ENCODE measurements at regions not wholly inside any gene's neighbourhood (a gene's known extent, or its start where the extent isn't known, plus 50 kb on each side); places are given as distances from the start of the nearest gene placed in this dataset.

DNA sequence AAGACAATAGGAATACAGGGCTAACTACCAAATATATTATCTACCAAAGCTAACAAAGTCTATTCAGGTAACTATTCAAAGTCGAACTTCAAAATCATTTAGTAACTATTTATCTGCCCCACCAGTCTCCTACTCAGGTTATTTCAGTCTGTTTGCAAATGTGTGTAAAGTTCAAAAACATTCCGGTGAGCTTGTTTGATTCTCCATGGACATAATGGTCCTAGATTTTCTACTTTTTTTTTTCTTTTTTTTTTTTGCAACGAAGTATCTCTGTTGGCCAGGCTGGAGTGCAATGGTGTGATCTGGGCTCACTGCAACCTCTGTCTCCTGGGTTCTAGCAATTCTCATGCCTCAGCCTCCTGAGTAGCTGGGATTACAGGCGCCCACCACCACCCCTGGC is 236.0 kb upstream of the FOXQ1 start:
- H3K9me3 ChIP-seq = no peaks in the 10 kb centered on the region
- no peak overlapping the region for H3K27ac ChIP-seq
- 67 to 92% methylated on average over 4 of the region's 4 CpGs for WGBS, 2 donors
- no peak for TF ChIP-seq POLR2A (IDR thresholded peaks at IDR 0.05)
- TF ChIP-seq, protein P1, sequence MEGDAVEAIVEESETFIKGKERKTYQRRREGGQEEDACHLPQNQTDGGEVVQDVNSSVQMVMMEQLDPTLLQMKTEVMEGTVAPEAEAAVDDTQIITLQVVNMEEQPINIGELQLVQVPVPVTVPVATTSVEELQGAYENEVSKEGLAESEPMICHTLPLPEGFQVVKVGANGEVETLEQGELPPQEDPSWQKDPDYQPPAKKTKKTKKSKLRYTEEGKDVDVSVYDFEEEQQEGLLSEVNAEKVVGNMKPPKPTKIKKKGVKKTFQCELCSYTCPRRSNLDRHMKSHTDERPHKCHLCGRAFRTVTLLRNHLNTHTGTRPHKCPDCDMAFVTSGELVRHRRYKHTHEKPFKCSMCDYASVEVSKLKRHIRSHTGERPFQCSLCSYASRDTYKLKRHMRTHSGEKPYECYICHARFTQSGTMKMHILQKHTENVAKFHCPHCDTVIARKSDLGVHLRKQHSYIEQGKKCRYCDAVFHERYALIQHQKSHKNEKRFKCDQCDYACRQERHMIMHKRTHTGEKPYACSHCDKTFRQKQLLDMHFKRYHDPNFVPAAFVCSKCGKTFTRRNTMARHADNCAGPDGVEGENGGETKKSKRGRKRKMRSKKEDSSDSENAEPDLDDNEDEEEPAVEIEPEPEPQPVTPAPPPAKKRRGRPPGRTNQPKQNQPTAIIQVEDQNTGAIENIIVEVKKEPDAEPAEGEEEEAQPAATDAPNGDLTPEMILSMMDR (IDR thresholded peaks at IDR 0.05) = no peak
- DNase-seq = no peak
- intact Hi-C loops (cut with DNase I) = no loop called here
- H3K36me3 ChIP-seq = no peaks in the 10 kb centered on the region
- no peaks in the 10 kb centered on the region for H3K27me3 ChIP-seq
- H3K4me1 ChIP-seq = peaks cover 0 to 12% (median 0%) of the 10 kb centered on the region in 3 donors
- H3K4me3 ChIP-seq = no peak overlapping the region

DNA sequence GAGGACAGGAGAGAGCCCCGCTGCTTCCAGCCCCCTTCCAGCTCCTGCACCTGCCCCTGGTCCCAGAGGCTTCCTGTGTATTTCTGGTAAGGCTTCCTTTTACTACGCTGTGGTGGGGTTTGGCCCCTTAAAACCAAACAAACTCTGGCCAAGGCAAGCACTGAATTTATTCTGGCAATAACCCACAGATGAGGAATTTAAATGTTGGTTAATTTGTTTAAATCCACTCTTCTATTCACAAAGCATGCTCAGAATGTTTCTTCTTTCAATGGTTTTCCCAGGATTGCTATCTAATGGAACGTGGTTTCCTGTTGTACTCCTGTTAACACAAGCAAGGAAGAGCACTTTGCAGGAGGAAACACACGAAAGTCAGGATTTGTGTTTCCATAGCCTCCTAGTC is 236.5 kb upstream of the FOXQ1 start:
- no peak overlapping the region for H3K4me3 ChIP-seq
- no peaks in the 10 kb centered on the region for H3K36me3 ChIP-seq
- peaks cover 0 to 11% (median 0%) of the 10 kb centered on the region in 3 donors for H3K4me1 ChIP-seq
- WGBS, 2 donors = 48 to 60% methylated on average over 4 of the region's 4 CpGs
- no peak for DNase-seq
- no peaks in the 10 kb centered on the region for H3K27me3 ChIP-seq
- H3K9me3 ChIP-seq = no peaks in the 10 kb centered on the region
- intact Hi-C loops (cut with DNase I) = no loop called here
- TF ChIP-seq, protein P1 (IDR thresholded peaks at IDR 0.05) = no peak
- TF ChIP-seq POLR2A (IDR thresholded peaks at IDR 0.05) = no peak
- no peak overlapping the region for H3K27ac ChIP-seq

DNA sequence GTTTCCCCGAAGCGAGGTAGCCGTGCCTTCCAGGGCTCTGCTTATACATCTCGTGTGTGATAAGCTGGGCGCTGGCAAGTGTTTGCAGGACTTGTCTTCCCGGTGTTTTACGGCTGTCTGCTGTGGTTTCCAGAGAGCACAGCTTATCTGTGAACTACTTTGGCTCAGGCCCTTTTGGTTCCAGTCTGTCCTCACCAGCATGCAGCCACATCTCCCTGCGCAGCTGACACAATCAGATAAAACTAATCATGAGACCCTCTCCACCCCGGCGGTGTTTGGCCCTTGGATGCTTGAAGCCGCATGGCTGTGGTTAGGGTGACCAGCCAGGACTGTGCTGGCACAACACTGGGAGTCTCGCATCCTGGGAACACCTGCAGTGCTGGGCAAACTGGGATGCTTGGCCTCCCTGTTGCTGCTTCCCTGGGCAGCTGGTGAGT is 241.8 kb upstream of the FOXQ1 start:
- TF ChIP-seq, protein P1 (IDR thresholded peaks at IDR 0.05) = no peak
- no peak for TF ChIP-seq POLR2A (IDR thresholded peaks at IDR 0.05)
- 36 to 66% methylated on average over 7 to 12 of the region's 12 CpGs for WGBS, 2 donors
- Histone ChIP-seq H3K27ac (no peak overlapping the region), H3K27me3 (no peaks in the 10 kb centered on the region), H3K4me3 (no peak overlapping the region), H3K36me3 (no peaks in the 10 kb centered on the region), H3K9me3 (no peaks in the 10 kb centered on the region), H3K4me1 (peaks cover 0 to 10% (median 0%) of the 10 kb centered on the region in 3 donors)
- intact Hi-C loops (cut with DNase I) = no loop called here
- no peak for DNase-seq

DNA sequence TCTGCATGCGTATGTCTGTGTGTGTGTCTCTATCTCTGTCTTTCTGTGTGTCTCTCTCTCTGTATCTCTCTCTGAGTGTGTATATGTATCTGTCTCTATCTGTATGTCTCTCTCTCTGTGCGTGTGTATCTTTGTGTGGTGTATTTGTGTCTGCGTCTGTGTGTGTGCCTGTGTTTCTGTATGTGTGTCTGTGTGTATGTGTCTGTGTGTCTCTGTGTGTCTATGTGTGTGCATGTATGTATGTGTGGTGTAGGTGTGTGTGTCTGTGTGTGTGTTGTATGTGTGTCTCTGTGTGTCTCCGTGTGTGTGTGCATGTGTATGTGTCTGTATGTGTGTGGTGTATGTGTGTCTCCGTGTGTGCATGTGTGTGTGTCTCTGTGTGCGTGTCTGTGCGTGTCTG is 243.0 kb upstream of the FOXQ1 start:
- Histone ChIP-seq H3K4me1 (peaks cover 0 to 21% (median 9%) of the 10 kb centered on the region in 3 donors), H3K9me3 (no peaks in the 10 kb centered on the region), H3K36me3 (no peaks in the 10 kb centered on the region), H3K27ac (no peak overlapping the region), H3K4me3 (no peak overlapping the region), H3K27me3 (no peaks in the 10 kb centered on the region)
- TF ChIP-seq, protein P1 (IDR thresholded peaks at IDR 0.05) = no peak
- no peak for TF ChIP-seq POLR2A (IDR thresholded peaks at IDR 0.05)
- intact Hi-C loops (cut with DNase I) = no loop called here
- no peak for DNase-seq
- 75 to 81% methylated on average over 6 to 7 of the region's 7 CpGs for WGBS, 2 donors

DNA sequence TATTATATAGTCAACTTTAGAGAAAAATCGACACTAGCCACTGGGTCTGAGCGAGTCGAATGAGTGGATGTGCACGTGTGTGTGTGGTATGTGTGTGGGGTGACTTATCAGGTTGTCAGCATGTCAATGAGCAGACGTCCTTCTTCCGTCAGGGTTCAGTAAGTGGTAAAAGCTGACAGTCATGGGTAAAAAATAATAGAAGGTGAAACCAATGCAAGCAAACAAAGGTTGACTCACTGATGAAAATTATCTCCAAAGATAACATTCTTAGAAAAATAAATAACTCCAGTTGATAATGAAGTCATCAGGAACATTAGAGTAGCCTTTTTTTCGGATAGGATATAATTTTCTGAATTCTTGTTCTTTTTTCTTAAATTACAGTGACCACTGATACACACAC is 243.8 kb upstream of the FOXQ1 start:
- no peaks in the 10 kb centered on the region for H3K36me3 ChIP-seq
- H3K4me1 ChIP-seq = peaks cover 0 to 30% (median 14%) of the 10 kb centered on the region in 3 donors
- H3K9me3 ChIP-seq = no peaks in the 10 kb centered on the region
- intact Hi-C loops (cut with DNase I) = no loop called here
- no peak overlapping the region for H3K27ac ChIP-seq
- DNase-seq = no peak
- no peak for TF ChIP-seq POLR2A (IDR thresholded peaks at IDR 0.05)
- TF ChIP-seq, protein P1 (IDR thresholded peaks at IDR 0.05) = no peak
- no peaks in the 10 kb centered on the region for H3K27me3 ChIP-seq
- 52 to 67% methylated on average over 7 of the region's 7 CpGs for WGBS, 2 donors
- no peak overlapping the region for H3K4me3 ChIP-seq

Measured in esophagus squamous epithelium (tissue), 5 donors.